SK-N-SH (cell line): ENCODE measurements at regions not wholly inside any gene's neighbourhood (a gene's known extent, or its start where the extent isn't known, plus 50 kb on each side); places are given as distances from the start of the nearest gene placed in this dataset.

ENCODE experiments used
- CTCF ChIA-PET: fragments of 300-600, 350-600 bp; formaldehyde crosslinking; extraction: SDS; loops from one replicate; lab custom pipeline; 2021; lab: Yijun Ruan, JAX
- POLR2A ChIA-PET: fragments of 350-600 bp; sonication (Branson Sonifier 250); formaldehyde crosslinking; extraction: SDS; loops from one replicate; lab custom pipeline; 2020; ENCODE audit warnings: antibody characterized with exemption, inconsistent platforms; lab: Yijun Ruan, JAX
- DNase-seq: peaks from one replicate; pipeline ENCODE4 v3.0.0; 2012
- H2AFZ ChIP-seq: fragments of 200-600 bp; sonication (generic); 2 replicates; pipeline ENCODE4 v1.8.1; 2016; ENCODE audit warnings: antibody characterized with exemption, mild to moderate bottlenecking, low read depth
- H3F3A ChIP-seq: fragments of 200-600 bp; sonication (generic); replicated peaks from 2 replicates; pipeline ENCODE3; 2016; ENCODE audit warnings: antibody characterized with exemption, mild to moderate bottlenecking; ENCODE audit not compliant: insufficient read depth
- H3K27ac ChIP-seq, 2 experiments: fragments of 200-500 bp in 1 of 2; fragments of 200-600 bp in 1 of 2; sonication (Bioruptor generic) in 1 of 2; sonication (generic), shearing (Covaris generic) in 1 of 2; 2 replicates each; pipeline versions ENCODE4 v1.5.1 to v1.6.1; 2014 to 2016; ENCODE audit warnings: low read depth in 2 of 2, inconsistent platforms in 1 of 2, low read length in 1 of 2, mild to moderate bottlenecking in 1 of 2, mixed read lengths in 1 of 2
- H3K27me3 ChIP-seq: fragments of 200-600 bp; sonication (generic), shearing (Covaris generic); 2 replicates; pipeline ENCODE4 v1.6.1; 2016; ENCODE audit warnings: mixed run types; ENCODE audit not compliant: insufficient read depth
- H3K36me3 ChIP-seq, 2 experiments: fragments of 200-500 bp in 1 of 2; fragments of 200-600 bp in 1 of 2; sonication (Bioruptor generic) in 1 of 2; sonication (generic) in 1 of 2; replicated peaks in 1 of 2; 2 replicates each; pipeline versions ENCODE3 to v1.5.1; 2014 to 2016; ENCODE audit warnings: low read length in 1 of 2, mild to moderate bottlenecking in 1 of 2; ENCODE audit not compliant: insufficient read depth in 2 of 2, control insufficient read depth in 1 of 2
- H3K4me1 ChIP-seq, 2 experiments: fragments of 200-500 bp in 1 of 2; fragments of 200-600 bp in 1 of 2; sonication (Bioruptor generic) in 1 of 2; sonication (generic), shearing (Covaris generic) in 1 of 2; 2 replicates each; pipeline versions ENCODE4 v1.5.1 to v1.6.1; 2014 to 2016; ENCODE audit warnings: low read depth in 1 of 2, low read length in 1 of 2, mixed run types in 1 of 2; ENCODE audit not compliant: insufficient read depth in 2 of 2, control insufficient read depth in 1 of 2
- H3K4me2 ChIP-seq: fragments of 200-600 bp; sonication (generic), shearing (Covaris generic); 2 replicates; pipeline ENCODE4 v1.6.1; 2017; ENCODE audit warnings: mixed run types
- H3K4me3 ChIP-seq, 2 experiments: fragments of 200-500 bp in 1 of 2; fragments of 200-600 bp in 1 of 2; sonication (Bioruptor generic) in 1 of 2; sonication (generic), shearing (Covaris generic) in 1 of 2; 2 replicates each; pipeline versions ENCODE4 v1.5.1 to v1.8.1; 2014 to 2016; ENCODE audit warnings: low read depth in 2 of 2, inconsistent platforms in 1 of 2, low read length in 1 of 2, mild to moderate bottlenecking in 1 of 2, mixed read lengths in 1 of 2, moderate library complexity in 1 of 2
- H3K79me2 ChIP-seq: fragments of 200-600 bp; sonication (generic); 2 replicates; pipeline ENCODE4 v1.8.1; 2017; ENCODE audit warnings: mild to moderate bottlenecking; ENCODE audit not compliant: insufficient read depth
- H3K9ac ChIP-seq: fragments of 200-600 bp; sonication (generic); 2 replicates; pipeline ENCODE4 v1.6.1; 2017; ENCODE audit warnings: mixed run types
- H3K9me2 ChIP-seq: fragments of 200-600 bp; sonication (generic); 2 replicates; pipeline ENCODE4 v1.6.1; 2017; ENCODE audit warnings: mixed run types
- H3K9me3 ChIP-seq: fragments of 200-600 bp; sonication (generic); 2 replicates; pipeline ENCODE4 v1.6.1; 2017; ENCODE audit warnings: mixed run types, mild to moderate bottlenecking, moderate library complexity
- H4K20me1 ChIP-seq: fragments of 200-600 bp; sonication (generic); 2 replicates; pipeline ENCODE4 v1.6.1; 2017; ENCODE audit warnings: mild to moderate bottlenecking, mixed run types; ENCODE audit not compliant: insufficient read depth
- EP300 ChIP-seq, 2 experiments: IDR thresholded peaks; 2 replicates each; pipeline versions ENCODE4 v1.4.0 to v1.6.1; 2012; ENCODE audit warnings: borderline replicate concordance in 1 of 2, low read depth in 1 of 2, low read length in 1 of 2
- EZH2phosphoT487 ChIP-seq: fragments of 200-600 bp; sonication (generic); IDR thresholded peaks from 2 replicates; pipeline ENCODE4 v1.6.1; 2017; ENCODE audit warnings: low read depth, mixed run types, mild to moderate bottlenecking, antibody characterized with exemption, moderate library complexity, borderline replicate concordance
- JUND ChIP-seq: IDR thresholded peaks from 2 replicates; pipeline ENCODE4 v1.4.0; 2012
- NRF1 ChIP-seq: IDR thresholded peaks from 2 replicates; pipeline ENCODE4 v1.6.1; 2012; ENCODE audit warnings: low read depth, mild to moderate bottlenecking, low read length
- POLR2AphosphoS5 ChIP-seq: IDR thresholded peaks from 2 replicates; pipeline ENCODE4 v1.6.1; 2012; ENCODE audit warnings: low read depth, low read length
- RAD21 ChIP-seq: IDR thresholded peaks from 2 replicates; pipeline ENCODE4 v1.6.1; 2012; ENCODE audit warnings: mild to moderate bottlenecking, low read length
- RFX5 ChIP-seq: IDR thresholded peaks from 2 replicates; pipeline ENCODE4 v1.6.1; 2012; ENCODE audit warnings: mild to moderate bottlenecking, improper control_type of control experiment, low read length
- RXRA ChIP-seq: IDR thresholded peaks from 2 replicates; pipeline ENCODE4 v1.4.0; 2012; ENCODE audit warnings: low read depth, mild to moderate bottlenecking, borderline replicate concordance
- SMC3 ChIP-seq: IDR thresholded peaks from 2 replicates; pipeline ENCODE4 v1.6.1; 2012; ENCODE audit warnings: low read depth, low read length, improper control_type of control experiment
- TAF1 ChIP-seq: IDR thresholded peaks from 2 replicates; pipeline ENCODE4 v1.6.1; 2012; ENCODE audit warnings: low read depth, mild to moderate bottlenecking, low read length, moderate library complexity, borderline replicate concordance
- TEAD4 ChIP-seq: IDR thresholded peaks from 2 replicates; pipeline ENCODE4 v1.4.0; 2012; ENCODE audit warnings: mild to moderate bottlenecking, borderline replicate concordance; ENCODE audit not compliant: insufficient read depth
- WGBS: methylation state at CpG from one replicate; pipeline ENCODE4 v1.1.6; 2017; ENCODE audit warnings: low lambda C conversion rate; 5-methylcytosine and 5-hydroxymethylcytosine counted together
- TF ChIP-seq, protein P1 (sequence below): fragments of 150-350 bp; IDR thresholded peaks from 2 replicates; pipeline ENCODE4 v1.6.1; 2016; ENCODE audit warnings: mild to moderate bottlenecking, low read depth, low read length
- TF ChIP-seq, protein P2 (sequence below): IDR thresholded peaks from 2 replicates; pipeline ENCODE4 v1.4.0; 2012; ENCODE audit warnings: low read depth, borderline replicate concordance
- TF ChIP-seq, protein P3 (sequence below): fragments of 150-350 bp; IDR thresholded peaks from 2 replicates; pipeline ENCODE4 v1.6.1; 2017; ENCODE audit warnings: antibody characterized with exemption, low read length, low read depth, borderline replicate concordance
- TF ChIP-seq, protein P4 (sequence below): IDR thresholded peaks from 2 replicates; pipeline ENCODE4; 2012
- TF ChIP-seq, protein P5 (sequence below): IDR thresholded peaks from 2 replicates; pipeline ENCODE4 v1.4.0; 2012; ENCODE audit warnings: low read depth

DNA sequence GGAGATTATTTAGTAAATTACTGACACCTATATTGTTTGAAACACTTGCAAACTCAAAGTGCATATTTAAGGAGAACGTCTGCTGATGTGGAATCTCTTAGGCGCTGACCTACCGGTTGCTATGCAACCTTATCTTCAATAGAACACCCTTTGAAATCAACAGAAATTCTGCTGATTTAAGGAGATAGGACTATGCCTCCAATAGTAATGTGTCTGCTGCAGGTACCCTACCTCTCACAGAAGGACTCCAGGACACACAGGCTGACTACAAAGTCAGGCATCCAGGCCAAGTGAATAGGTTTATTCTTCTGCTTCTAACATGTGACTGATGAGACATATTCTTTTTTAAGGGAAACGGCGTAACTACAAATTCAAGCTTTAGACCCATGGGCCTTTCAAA, 311.7 kb downstream of the CBLN4 start:
- CTCF ChIA-PET: no interaction called here
- Histone ChIP-seq H3K9me3 (no peaks in the 10 kb centered on the region), H2AFZ (no peak overlapping the region), H4K20me1 (no peaks in the 10 kb centered on the region), H3K4me1 (no peaks in the 10 kb centered on the region; a peak in 1 of 4 replicates), H3K27ac (no peak overlapping the region), H3K27me3 (no peaks in the 10 kb centered on the region), H3K4me3 (no peak overlapping the region), H3K36me3 (no peaks in the 10 kb centered on the region), H3K9ac (no peak overlapping the region), H3K79me2 (no peaks in the 10 kb centered on the region)
- WGBS: 60% methylated on average over 5 of the region's 5 CpGs
- no peak for DNase-seq
- no peak for TF ChIP-seq TAF1
- TF ChIP-seq, all 33 proteins: peak for 0
- no peaks in the 10 kb centered on the region for H3K9me2 ChIP-seq
- H3F3A ChIP-seq: no peaks in the 10 kb centered on the region
- POLR2A ChIA-PET: no interaction called here
- H3K4me2 ChIP-seq: no peak overlapping the region

DNA sequence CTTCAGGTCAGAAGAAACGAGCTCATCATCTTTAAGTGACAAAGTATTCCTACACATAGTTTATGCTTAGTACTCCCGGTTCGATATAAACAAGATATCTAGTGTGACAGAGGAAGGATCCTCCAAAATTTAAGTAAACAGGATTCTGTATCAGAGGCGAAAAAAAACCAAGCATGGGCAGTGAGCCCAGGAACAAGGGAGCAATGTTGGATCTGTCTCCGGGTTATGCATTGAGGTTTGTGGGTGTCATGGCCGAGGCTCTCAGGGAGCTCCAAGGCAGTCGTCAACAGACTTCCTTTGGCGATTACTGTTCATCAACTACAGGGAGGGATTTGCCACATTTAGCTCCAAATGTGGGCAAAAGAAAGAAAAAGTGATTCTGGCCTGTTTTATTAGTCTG, 319.5 kb downstream of the CBLN4 start:
- Histone ChIP-seq H3K79me2 (no peaks in the 10 kb centered on the region), H3K4me3 (no peak overlapping the region), H4K20me1 (no peaks in the 10 kb centered on the region), H3K4me1 (no peaks in the 10 kb centered on the region), H3K9me3 (no peaks in the 10 kb centered on the region), H3K27ac (no peak overlapping the region), H3K27me3 (no peaks in the 10 kb centered on the region), H3K36me3 (no peaks in the 10 kb centered on the region), H3F3A (no peaks in the 10 kb centered on the region), H2AFZ (no peak overlapping the region), H3K9ac (no peak overlapping the region), H3K4me2 (no peak overlapping the region), H3K9me2 (no peaks in the 10 kb centered on the region)
- WGBS: 29% methylated on average over 8 of the region's 8 CpGs
- TF ChIP-seq NRF1 (no peak), TEAD4 (no peak), SMC3 (no peak), EP300 (IDR thresholded peaks at IDR 0.05; ENCODE audit: borderline replicate concordance in 1 of 2, low read depth in 1 of 2, low read length in 1 of 2) (no peak), POLR2AphosphoS5 (no peak), RFX5 (no peak), RAD21 (no peak), EZH2phosphoT487 (no peak), JUND (no peak), RXRA (no peak)
- TF ChIP-seq, protein P1, sequence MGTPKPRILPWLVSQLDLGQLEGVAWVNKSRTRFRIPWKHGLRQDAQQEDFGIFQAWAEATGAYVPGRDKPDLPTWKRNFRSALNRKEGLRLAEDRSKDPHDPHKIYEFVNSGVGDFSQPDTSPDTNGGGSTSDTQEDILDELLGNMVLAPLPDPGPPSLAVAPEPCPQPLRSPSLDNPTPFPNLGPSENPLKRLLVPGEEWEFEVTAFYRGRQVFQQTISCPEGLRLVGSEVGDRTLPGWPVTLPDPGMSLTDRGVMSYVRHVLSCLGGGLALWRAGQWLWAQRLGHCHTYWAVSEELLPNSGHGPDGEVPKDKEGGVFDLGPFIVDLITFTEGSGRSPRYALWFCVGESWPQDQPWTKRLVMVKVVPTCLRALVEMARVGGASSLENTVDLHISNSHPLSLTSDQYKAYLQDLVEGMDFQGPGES: no peak
- TF ChIP-seq, protein P2, sequence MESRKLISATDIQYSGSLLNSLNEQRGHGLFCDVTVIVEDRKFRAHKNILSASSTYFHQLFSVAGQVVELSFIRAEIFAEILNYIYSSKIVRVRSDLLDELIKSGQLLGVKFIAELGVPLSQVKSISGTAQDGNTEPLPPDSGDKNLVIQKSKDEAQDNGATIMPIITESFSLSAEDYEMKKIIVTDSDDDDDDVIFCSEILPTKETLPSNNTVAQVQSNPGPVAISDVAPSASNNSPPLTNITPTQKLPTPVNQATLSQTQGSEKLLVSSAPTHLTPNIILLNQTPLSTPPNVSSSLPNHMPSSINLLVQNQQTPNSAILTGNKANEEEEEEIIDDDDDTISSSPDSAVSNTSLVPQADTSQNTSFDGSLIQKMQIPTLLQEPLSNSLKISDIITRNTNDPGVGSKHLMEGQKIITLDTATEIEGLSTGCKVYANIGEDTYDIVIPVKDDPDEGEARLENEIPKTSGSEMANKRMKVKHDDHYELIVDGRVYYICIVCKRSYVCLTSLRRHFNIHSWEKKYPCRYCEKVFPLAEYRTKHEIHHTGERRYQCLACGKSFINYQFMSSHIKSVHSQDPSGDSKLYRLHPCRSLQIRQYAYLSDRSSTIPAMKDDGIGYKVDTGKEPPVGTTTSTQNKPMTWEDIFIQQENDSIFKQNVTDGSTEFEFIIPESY: no peak
- TF ChIP-seq, protein P3, sequence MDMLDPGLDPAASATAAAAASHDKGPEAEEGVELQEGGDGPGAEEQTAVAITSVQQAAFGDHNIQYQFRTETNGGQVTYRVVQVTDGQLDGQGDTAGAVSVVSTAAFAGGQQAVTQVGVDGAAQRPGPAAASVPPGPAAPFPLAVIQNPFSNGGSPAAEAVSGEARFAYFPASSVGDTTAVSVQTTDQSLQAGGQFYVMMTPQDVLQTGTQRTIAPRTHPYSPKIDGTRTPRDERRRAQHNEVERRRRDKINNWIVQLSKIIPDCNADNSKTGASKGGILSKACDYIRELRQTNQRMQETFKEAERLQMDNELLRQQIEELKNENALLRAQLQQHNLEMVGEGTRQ: no peak
- TF ChIP-seq, protein P4, sequence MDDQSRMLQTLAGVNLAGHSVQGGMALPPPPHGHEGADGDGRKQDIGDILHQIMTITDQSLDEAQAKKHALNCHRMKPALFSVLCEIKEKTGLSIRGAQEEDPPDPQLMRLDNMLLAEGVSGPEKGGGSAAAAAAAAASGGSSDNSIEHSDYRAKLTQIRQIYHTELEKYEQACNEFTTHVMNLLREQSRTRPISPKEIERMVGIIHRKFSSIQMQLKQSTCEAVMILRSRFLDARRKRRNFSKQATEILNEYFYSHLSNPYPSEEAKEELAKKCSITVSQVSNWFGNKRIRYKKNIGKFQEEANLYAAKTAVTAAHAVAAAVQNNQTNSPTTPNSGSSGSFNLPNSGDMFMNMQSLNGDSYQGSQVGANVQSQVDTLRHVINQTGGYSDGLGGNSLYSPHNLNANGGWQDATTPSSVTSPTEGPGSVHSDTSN: no peak
- TF ChIP-seq, protein P5, sequence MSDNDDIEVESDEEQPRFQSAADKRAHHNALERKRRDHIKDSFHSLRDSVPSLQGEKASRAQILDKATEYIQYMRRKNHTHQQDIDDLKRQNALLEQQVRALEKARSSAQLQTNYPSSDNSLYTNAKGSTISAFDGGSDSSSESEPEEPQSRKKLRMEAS: no peak
- POLR2A ChIA-PET: no interaction called here
- no peak for DNase-seq
- CTCF ChIA-PET: no interaction called here
